ENCODE measurements at regions not wholly inside any gene's neighbourhood (a gene's known extent, or its start where the extent isn't known, plus 50 kb on each side); places are given as distances from the start of the nearest gene placed in this dataset.

DNA sequence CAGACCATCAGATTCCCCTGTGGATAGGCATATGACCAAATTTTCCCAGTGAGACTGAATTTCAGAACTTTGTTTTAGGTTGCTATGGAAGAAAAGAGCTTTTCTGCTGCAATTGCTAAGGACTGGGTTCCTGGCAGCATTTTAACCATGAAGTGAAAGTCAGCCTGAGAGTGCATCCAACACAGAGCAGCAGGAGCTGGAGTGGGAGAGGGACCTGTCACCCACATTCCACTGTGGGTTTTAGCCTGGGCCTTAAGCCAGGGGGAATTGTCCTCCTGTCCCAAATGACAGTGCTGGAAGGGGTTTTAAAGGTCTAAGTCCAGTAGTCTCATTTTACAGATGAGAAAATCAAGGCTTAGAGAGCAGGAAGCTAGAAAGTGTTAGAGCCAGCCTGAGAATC lies 203.5 kb upstream of the N4BP1 start:
- no peak overlapping the region for H3K4me3 ChIP-seq (ENCODE audit: severe bottlenecking)
- H3K9me3 ChIP-seq (ENCODE audit: severe bottlenecking), result no peaks in the 10 kb centered on the region
- DNase-seq (ENCODE audit: low spot score), result no peak
- no peak overlapping the region for H3K27ac ChIP-seq (ENCODE audit: poor library complexity, severe bottlenecking)
- TF ChIP-seq, protein P1, sequence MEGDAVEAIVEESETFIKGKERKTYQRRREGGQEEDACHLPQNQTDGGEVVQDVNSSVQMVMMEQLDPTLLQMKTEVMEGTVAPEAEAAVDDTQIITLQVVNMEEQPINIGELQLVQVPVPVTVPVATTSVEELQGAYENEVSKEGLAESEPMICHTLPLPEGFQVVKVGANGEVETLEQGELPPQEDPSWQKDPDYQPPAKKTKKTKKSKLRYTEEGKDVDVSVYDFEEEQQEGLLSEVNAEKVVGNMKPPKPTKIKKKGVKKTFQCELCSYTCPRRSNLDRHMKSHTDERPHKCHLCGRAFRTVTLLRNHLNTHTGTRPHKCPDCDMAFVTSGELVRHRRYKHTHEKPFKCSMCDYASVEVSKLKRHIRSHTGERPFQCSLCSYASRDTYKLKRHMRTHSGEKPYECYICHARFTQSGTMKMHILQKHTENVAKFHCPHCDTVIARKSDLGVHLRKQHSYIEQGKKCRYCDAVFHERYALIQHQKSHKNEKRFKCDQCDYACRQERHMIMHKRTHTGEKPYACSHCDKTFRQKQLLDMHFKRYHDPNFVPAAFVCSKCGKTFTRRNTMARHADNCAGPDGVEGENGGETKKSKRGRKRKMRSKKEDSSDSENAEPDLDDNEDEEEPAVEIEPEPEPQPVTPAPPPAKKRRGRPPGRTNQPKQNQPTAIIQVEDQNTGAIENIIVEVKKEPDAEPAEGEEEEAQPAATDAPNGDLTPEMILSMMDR (IDR thresholded peaks at IDR 0.05; ENCODE audit: poor library complexity, severe bottlenecking), result no peak
- no peaks in the 10 kb centered on the region for H3K4me1 ChIP-seq (ENCODE audit: insufficient read depth, poor library complexity, severe bottlenecking)
- H3K36me3 ChIP-seq (ENCODE audit: low read depth), result no peaks in the 10 kb centered on the region
- H3K27me3 ChIP-seq (ENCODE audit: insufficient read depth, poor library complexity, severe bottlenecking), result peaks cover 54% of the 10 kb centered on the region
- no peak for ATAC-seq (ENCODE audit: low read depth)

DNA sequence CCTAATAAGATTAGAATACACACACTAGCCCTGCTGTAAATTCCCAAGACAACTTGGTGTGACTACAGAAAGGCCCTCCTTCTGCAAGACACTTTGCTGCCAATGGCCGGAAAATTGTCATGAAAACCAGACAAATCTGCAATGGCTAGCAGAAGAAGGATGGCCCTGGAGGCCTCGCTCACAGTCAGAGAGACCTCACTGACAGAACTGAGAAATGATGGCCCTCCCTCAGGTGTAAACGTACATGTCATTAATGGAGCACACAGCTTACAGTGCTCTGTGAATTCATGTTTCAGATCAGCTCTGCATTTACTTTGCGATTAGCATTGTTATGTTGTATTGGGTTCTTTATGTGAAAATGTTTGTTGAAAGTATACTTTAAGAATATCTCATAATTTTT lies 202.9 kb upstream of the N4BP1 start:
- Histone ChIP-seq H3K9me3 (ENCODE audit: severe bottlenecking) (no peaks in the 10 kb centered on the region), H3K27ac (ENCODE audit: poor library complexity, severe bottlenecking) (no peak overlapping the region), H3K27me3 (ENCODE audit: insufficient read depth, poor library complexity, severe bottlenecking) (peaks cover 58% of the 10 kb centered on the region), H3K36me3 (ENCODE audit: low read depth) (no peaks in the 10 kb centered on the region), H3K4me3 (ENCODE audit: severe bottlenecking) (no peak overlapping the region), H3K4me1 (ENCODE audit: insufficient read depth, poor library complexity, severe bottlenecking) (no peaks in the 10 kb centered on the region)
- ATAC-seq (ENCODE audit: low read depth), result no peak
- no peak for DNase-seq (ENCODE audit: low spot score)
- TF ChIP-seq, protein P1 (IDR thresholded peaks at IDR 0.05; ENCODE audit: poor library complexity, severe bottlenecking), result no peak

DNA sequence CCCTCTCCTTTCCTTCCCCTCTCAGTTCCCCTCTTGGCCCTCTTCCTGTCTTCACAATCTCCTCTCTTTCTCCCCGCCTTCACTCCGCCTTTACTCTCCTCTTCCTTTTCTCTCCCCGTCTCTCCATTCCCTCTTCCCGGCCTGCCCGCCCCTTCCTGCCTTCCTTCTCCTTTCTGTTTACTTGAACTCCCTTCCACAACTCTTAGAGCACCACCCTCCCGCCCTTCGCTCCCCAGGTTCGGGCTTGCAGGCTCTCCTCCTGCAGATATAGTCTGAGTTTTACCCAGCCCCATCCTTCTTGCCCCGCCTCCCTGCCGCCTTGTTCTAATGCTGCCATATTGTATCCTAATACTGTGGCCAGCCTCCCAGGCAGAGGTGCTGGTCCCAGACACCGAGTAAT lies 201.5 kb upstream of the N4BP1 start:
- Histone ChIP-seq H3K27me3 (ENCODE audit: insufficient read depth, poor library complexity, severe bottlenecking) (peaks cover 58% of the 10 kb centered on the region), H3K27ac (ENCODE audit: poor library complexity, severe bottlenecking) (no peak overlapping the region), H3K9me3 (ENCODE audit: severe bottlenecking) (no peaks in the 10 kb centered on the region), H3K4me3 (ENCODE audit: severe bottlenecking) (no peak overlapping the region), H3K36me3 (ENCODE audit: low read depth) (no peaks in the 10 kb centered on the region), H3K4me1 (ENCODE audit: insufficient read depth, poor library complexity, severe bottlenecking) (no peaks in the 10 kb centered on the region)
- no peak for ATAC-seq (ENCODE audit: low read depth)
- DNase-seq (ENCODE audit: low spot score), result no peak
- TF ChIP-seq, protein P1 (IDR thresholded peaks at IDR 0.05; ENCODE audit: poor library complexity, severe bottlenecking), result no peak

DNA sequence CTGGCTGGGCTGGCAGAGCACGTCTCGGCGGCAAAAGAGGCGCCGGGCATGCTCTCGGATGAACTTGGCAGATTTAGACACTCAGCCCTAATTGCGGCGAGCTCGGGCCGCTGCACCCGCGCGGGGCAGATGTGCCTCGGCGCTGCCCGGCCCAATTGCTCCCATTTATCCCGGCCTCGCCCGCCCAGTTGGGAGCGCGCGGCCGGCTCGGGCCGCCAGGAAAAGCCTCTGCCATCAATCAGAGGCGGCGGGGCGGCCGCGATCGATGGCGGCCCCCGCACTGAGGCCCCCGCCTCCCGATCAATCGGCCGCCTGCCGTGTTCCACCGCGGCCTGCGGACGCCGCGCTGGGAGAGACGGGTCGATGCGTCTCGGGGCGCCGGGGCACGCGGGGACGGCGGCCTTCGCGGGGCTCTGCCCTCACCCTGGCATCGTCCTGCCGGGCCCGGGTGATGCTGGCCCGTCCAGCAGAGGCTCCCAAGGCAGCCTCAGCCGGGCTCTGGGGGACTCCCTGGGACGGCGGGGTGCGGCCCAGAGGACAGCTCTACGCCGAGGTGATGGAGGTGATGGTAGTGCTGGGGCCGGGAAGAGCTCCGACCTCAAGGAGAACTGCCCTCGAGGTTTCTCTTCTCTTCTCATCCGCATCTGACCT lies 200.9 kb upstream of the N4BP1 start:
- ATAC-seq (ENCODE audit: low read depth) (0 out of 3 replicates have a peak, but pooled peaks have one; percentile 19), DNase-seq (ENCODE audit: low spot score) (no peak)
- Histone ChIP-seq H3K4me3 (ENCODE audit: severe bottlenecking) (no peak overlapping the region), H3K27ac (ENCODE audit: poor library complexity, severe bottlenecking) (no peak overlapping the region), H3K4me1 (ENCODE audit: insufficient read depth, poor library complexity, severe bottlenecking) (no peaks in the 10 kb centered on the region), H3K27me3 (ENCODE audit: insufficient read depth, poor library complexity, severe bottlenecking) (peaks cover 58% of the 10 kb centered on the region), H3K9me3 (ENCODE audit: severe bottlenecking) (no peaks in the 10 kb centered on the region), H3K36me3 (ENCODE audit: low read depth) (no peaks in the 10 kb centered on the region)
- TF ChIP-seq, protein P1 (IDR thresholded peaks at IDR 0.05; ENCODE audit: poor library complexity, severe bottlenecking), result no peak

DNA sequence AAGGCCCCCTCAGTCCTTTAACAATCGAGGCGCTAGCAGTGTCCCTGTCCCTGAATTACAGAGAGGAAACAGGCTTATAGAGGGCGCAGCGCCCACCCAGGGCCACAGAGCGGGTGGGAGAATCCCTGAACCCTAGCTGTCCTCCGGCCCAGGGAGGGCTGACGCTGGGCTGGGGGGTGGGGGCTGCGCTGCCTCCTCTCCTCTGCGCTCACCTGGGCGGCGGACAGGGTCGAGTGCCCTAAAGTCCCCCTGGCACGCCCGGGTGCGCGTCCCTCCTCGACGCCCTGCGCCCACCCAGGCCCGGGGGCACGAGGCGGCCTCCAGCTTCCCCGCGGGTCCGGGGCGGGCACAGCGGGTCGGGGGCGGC lies 200.4 kb upstream of the N4BP1 start:
- no peak for ATAC-seq (ENCODE audit: low read depth)
- H3K36me3 ChIP-seq (ENCODE audit: low read depth), result no peaks in the 10 kb centered on the region
- DNase-seq (ENCODE audit: low spot score), result no peak
- H3K27ac ChIP-seq (ENCODE audit: poor library complexity, severe bottlenecking), result no peak overlapping the region
- H3K4me3 ChIP-seq (ENCODE audit: severe bottlenecking), result no peak overlapping the region
- H3K9me3 ChIP-seq (ENCODE audit: severe bottlenecking), result no peaks in the 10 kb centered on the region
- H3K27me3 ChIP-seq (ENCODE audit: insufficient read depth, poor library complexity, severe bottlenecking), result peaks cover 54% of the 10 kb centered on the region
- TF ChIP-seq, protein P1 (IDR thresholded peaks at IDR 0.05; ENCODE audit: poor library complexity, severe bottlenecking), result no peak
- no peaks in the 10 kb centered on the region for H3K4me1 ChIP-seq (ENCODE audit: insufficient read depth, poor library complexity, severe bottlenecking)

All from RWPE2 (cell line).